GM18499 (cell line): ENCODE measurements at regions not wholly inside any gene's neighbourhood (a gene's known extent, or its start where the extent isn't known, plus 50 kb on each side); places are given as distances from the start of the nearest gene placed in this dataset.
"Not testable (repeated sequence)": the region's sequence is repeated elsewhere in the genome, so short reads cannot be mapped to it uniquely, and the experiment has no call there.

Experiments used
- ATAC-seq: cut with Tn5 transposase; IDR thresholded peaks from one replicate; pipeline ENCODE4 v1.9.1; 2021; ENCODE audit warnings: moderate number of reproducible peaks; ENCODE audit not compliant: insufficient read depth, unreplicated experiment

DNA sequence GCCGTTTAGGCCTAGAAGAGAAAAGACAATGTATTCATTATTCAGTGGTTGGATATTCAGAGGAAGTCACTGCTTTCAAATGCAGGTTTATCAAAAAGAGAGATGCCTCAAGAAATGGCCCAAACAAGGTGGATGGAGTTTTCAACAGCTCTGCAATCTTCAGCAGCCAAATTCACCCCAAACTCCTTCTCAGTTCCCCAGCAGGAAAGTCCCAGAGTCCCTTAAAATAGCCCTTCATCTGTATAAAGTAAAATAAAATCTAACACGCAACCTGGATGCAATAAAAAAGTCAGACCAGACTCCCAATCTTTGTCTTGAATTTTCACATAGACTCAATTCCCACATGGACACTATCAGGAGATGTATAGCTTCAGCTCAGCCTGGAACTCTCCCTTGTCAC, 101.6 kb upstream of the SPATA12 start:
- no peak for ATAC-seq

DNA sequence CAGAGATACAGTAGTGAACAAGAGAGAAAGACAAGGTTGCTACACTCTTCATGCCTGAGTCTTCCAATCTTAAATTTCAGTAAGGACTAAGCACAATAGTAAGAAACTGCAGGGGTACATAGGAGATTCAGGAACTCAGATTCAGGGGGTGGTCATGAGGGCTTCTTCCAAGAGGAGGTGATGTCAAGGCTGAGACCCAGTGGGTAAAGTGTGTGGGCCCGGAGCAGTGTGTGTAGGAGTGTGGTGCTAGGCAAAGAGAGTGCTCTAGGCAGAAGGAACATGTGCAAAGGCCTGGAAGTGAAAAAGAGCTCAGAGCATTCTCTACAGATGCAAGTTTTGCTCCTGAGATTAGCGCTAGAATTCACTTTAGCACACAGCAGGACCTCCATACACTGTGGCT, 102.9 kb upstream of the SPATA12 start:
- ATAC-seq: no peak

DNA sequence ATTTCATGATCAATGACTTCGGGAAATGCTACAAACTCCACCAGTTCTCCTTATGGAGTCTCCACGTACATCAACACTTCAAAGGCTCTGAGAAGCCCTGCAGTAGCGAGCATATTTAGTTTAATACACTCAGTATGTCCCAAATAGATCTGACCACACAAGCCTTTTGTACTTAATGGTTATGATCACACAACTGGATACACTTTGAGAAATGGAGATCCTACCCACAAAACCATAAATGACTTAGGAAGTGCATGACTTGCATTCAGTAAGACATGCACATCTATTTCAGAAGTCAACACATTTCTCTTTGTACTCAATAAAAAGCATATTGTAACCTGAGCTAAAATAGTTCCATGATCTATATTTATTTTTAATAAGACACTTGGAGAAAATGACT, 103.6 kb upstream of the SPATA12 start:
- no peak for ATAC-seq

DNA sequence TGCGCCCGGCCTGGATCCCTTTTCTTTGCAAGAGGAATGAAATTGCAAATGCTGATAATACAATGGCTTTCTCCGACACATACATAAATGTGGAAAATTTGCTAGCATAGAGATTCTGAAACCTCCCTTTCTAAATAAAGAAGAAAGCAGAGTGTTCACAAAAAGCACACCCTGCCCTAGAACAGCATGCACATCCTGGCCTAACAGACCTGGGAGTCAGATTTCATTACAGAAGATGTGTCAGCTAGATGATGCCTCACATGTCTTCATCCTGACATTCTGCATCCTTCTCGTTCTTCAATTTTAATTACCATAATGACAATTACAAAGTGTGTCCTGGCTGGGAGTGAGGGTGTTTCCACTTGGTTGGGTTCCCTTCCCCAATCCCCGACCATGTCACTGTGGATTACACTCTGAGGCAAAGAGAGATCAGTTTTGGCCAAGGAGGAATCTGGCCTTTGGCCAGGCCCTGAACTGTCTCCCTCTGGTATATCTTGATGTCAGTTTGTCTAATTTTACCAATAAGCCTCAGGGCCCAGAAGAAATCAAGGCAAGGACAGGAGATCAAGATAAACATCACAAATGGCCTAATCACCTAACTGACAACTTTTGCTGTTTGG, 104.9 kb upstream of the SPATA12 start:
- no peak for ATAC-seq

DNA sequence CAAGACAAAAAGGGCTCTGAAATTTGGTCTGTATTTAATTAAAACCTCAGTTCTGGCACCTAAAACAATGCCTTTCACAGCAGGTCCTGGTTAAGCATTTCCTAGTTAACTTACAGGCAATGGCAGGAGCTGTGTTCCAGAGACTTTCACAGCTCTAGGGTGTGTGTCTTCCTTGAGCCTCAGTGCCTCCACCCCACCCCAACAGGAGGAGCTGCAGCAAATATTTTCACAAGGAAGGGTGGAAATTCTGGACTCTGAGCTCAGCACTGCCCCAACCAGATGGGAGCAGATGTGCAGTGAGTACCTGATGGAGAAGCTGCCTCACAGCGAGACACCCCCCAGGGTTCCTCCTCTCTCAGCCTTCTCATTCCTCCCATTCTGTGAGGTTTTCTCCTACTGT, 106.3 kb upstream of the SPATA12 start:
- no peak for ATAC-seq

DNA sequence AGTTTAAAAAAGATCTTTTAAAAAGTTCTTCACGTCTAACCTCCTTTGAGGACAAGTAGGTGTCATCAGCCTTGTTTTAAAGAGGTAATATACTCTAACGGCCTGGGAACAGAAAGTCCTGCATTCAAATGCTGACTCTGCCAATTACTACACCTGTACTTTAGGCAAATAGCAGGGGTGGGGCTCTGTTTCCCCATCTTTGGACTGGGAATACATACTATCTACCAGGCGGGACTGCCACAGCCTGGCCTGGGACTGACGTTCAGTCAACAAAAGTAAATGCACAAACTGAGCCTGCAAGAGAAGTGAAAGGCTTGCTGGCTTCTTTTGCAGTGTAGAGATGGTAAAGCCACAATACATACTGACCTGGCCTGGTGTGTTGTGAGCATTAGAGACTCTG, 107.6 kb upstream of the SPATA12 start:
- ATAC-seq: no peak

DNA sequence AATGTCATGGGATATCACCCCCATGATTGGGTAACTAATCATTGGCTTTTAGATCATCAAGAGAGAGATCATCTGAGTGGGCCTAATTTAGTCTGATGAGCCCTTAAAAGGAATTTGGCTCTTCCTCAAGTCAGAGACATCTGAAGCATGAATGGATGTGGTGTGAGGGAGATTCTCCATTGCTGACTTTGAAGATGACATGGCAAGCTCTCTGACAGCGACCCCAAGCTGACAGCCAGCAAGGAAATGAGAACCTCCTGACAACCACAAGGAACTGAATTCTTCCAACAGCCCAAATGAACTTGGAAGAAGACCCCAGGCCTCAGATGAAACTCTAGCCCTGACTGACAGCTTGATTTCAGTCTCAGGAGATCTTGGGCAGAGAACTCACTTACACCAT, 108.4 kb upstream of the SPATA12 start:
- no peak for ATAC-seq

DNA sequence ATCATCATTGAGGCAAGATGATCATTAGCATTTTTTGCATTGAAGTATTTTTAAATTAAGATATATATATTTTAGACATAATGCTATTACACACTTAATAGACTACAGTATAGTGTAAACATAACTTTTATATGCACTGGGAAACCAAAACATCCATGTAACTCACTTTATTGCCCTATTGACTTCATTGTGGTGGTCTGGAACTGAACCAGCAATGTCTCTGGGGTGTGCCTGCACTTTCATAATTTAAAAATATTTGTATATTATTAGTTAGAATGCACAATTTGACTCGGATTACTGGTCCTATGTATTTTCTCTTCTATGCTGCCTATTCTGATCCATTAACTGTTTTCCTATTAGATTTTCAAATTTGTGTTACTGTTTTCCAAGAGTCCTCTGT, 109.1 kb upstream of the SPATA12 start:
- ATAC-seq: no peak

DNA sequence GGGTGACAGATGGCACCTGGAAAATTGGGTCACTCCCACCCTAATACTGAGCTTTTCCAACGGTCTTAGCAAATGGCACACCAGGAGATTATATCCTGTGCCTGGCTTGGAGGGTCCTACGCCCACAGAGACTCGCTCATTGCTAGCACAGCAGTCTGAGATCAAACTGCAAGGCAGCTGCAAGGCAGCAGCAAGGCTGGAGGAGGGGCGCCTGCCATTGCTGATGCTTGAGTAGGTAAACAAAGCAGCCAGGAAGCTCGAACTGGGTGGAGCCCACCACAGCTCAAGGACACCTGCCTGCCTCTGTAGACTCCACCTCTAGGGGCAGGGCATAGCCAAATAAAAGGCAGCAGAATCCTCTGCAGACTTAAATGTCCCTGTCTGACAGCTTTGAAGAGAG, 115.1 kb upstream of the SPATA12 start:
- ATAC-seq: not testable (repeated sequence)

DNA sequence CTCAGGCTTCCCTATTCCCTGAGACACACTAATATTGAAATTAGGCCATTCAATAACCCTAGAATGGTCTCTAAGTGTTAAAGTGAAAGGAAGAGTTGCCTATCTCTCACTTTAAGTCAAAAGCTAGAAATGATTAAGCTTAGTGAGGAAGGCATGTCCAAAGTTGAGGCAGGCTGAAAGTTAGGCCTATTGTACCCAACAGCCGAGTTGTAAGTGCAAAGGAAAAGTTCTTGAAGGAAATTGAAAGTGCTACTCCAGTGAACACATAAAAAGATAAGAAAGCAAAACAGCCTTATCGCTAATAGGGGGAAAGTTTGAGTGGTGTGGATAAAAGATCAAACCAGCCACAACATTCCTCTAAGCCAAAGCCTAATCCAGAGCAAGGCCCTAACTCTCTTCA, 117.9 kb upstream of the SPATA12 start:
- no peak for ATAC-seq

DNA sequence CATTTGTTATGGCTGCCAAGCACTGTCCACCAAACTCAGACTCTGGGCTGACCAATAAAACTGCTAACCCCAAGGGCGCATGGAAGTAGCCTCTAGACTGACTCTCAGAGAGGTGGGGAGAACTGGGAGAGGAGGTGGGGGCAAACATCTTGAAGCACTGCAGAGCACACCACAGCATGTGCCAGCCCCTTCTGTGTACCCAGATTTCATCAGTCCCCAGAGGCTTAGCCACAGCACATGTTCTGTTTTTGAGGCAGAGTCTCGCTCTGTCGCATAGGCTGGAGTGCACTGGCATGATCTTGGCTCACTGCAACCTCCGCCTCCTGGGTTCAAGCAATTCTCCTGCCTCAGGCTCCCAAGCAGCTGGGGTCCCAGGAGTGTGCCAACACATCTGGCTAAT, 119.5 kb upstream of the SPATA12 start:
- no peak for ATAC-seq

DNA sequence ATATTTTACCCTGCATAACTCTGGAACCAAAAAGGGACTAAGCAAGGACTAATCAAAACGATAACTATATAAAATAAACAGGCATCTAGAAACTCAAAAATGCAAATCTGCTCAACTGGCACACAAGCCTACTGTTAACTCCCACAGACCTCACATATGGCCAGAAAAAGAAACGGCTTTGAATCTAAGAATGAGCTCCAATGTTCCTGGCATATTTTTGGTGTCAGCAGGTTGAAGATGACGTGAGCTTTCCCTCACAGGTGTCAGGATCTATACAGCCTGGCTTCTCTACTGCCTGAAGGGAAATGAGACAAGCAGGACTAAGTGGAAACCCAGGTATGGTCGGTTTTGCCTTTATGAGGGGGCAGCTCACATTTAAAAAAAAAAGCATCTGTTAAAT, 120.1 kb upstream of the SPATA12 start:
- no peak for ATAC-seq

DNA sequence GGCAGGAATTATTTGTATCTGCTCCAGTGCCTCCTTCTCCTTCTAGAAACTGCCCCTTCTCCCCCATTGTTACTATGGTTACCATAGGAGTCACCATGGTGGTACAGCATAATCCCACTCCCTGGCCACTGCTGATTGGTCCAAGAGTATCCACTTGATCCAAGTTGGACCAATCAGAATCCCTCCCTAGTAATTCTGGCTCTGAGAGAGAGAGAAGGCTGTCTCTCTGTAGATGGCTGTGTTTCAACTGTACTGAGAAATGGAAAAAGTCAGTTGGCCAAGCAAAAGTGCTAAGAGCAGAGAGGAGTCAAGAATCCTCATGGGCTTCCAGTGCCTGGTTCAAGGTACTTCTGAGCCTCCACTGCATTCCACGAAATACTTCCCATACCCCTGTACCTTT, 120.6 kb upstream of the SPATA12 start:
- ATAC-seq: no peak

DNA sequence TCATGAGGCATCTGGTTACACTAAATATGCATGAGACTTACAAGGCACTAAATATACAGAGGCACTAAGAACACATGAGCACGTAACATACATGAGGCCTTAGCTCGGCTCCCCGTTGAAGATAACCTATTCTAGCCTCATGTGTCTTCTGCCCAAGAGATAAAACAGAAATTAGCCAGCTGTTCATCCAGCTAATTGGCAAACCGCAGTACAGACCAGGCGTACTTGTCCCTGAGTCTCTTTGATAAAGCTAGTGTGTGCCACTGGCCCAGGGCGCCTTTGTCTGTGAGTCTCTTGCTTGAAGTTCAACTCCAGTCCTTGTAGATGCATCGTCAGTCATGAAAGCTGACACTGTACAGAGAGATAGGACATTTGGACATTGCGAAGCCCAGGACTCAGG, 121.9 kb upstream of the SPATA12 start:
- ATAC-seq: no peak

DNA sequence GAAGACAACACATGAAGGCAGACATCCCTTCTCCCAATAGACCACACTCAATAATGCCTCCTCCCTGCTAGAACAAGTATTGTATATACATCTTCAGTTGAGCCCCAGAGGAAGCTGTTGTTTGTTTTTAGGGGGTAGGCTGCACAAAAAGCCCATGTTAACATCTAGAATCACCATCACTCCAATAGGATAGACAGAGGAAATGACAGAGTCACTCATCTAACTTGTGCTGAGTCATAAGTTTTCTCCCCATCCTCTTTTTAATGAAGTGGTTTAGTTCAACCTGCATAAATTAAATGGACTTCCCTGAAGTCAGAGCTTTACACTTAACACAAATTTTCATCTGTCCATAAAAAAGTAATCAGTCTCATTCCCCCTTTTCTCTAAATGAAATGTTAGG, 122.9 kb upstream of the SPATA12 start:
- ATAC-seq: no peak

DNA sequence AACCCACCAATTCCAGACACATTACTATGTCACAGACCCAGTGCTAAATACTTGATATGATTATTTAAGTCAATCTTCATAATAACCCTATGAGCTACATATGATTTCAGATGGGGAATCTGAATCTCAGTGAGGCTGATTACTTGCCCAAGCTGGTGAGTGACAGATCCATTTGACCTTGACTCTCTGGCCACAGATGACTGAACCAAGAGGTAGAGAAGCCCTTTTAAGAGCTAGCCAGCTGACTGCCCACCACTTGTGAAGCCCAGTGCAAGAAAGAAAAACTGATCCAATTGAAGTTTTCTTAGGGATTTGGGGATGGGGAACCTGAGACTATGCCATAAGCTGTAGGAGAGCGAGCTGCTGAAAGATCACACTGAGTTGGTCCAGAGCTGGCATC, 124.7 kb upstream of the SPATA12 start:
- ATAC-seq: no peak

DNA sequence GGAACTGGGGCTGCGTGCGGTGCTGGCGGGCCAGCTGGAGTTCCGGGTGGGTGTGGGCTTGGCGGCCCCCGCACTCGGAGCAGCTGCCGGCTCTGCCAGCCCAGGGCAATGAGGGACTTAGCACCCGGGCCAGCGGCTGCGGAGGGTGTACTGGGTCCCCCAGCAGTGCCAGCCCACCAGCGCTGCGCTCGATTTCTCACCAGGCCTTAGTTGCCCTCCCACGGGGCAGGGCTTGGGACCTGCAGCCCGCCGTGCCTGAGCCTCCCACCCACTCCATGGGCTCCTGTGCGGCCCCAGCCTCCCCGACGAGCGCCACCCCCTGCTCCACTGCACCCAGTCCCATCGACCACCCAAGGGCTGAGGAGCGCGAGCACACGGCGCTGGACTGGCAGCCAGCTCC, 126.0 kb upstream of the SPATA12 start:
- not testable (repeated sequence) for ATAC-seq

DNA sequence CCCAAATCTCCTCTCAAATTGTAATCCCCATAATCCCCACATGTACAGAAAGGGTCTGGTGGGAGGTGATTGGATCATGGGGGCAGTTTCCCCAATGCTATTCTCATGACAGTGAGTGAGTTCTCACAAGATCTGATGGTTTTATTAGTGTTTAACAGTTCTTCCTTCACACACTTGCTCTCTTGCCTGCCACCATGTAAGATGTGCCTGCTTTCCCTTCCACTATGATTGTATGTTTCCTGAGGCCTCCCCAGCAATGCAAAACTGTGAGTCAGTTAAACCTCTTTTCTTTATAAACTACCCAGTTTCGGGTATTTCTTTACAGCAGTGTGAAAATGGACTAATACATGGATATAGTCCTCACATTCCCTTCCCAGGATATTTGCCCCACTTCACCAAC, 126.7 kb upstream of the SPATA12 start:
- no peak for ATAC-seq

DNA sequence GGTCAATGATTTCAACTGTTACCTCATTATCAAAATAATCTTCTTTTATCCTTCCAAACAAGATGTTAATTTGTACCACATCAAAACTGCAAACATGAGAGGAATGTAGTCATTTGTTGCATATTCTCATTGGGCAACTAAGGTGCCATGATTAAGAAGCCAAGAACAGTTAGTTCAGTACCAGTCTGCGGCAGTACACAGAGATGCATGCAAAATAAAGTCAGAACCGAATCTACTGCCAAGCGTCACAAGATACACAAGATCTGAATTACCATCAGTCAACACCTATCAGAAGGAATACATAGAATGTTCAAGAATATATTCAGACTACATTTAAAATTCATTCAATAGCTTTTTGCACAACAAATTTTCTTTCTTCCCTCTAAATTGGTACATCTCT, 127.6 kb upstream of the SPATA12 start:
- no peak for ATAC-seq

DNA sequence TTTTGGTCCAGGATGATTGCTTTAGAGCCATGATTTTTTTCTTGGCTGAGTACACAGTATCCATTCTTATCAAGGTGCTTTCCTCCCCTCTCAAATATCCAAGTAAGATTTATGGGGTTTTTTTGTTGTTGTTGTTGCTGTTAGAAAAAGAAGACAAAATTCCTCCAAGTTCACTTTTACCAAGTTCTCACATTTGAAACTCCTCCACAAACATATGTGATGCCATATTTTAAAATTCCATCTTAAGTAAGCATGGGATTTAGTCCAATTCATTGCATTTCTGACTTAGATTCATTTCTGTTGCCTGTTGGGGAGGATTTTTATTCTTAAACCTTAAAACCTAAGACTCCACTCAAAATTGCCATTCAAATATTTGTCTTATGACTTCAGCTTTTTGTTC, 128.6 kb upstream of the SPATA12 start:
- ATAC-seq: no peak

DNA sequence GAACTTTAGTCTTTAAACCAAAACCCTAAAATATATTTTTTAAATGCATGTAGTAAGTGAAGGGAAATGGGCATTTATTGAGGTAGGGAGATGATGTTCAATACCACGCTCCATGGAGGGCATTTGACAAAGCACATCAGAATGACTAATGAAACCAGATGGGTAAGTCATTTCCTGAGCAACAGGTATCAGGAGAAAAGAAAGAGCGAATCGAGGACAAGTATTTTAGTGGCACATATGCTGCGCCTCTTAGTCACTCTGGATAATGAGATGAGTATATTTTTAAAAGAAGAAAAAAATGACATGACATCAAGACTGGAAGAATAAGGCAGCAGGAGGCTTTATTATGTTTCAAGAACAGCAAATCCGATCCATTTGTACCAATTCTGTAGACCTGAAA, 129.0 kb upstream of the ARHGEF3 start:
- ATAC-seq: no peak

DNA sequence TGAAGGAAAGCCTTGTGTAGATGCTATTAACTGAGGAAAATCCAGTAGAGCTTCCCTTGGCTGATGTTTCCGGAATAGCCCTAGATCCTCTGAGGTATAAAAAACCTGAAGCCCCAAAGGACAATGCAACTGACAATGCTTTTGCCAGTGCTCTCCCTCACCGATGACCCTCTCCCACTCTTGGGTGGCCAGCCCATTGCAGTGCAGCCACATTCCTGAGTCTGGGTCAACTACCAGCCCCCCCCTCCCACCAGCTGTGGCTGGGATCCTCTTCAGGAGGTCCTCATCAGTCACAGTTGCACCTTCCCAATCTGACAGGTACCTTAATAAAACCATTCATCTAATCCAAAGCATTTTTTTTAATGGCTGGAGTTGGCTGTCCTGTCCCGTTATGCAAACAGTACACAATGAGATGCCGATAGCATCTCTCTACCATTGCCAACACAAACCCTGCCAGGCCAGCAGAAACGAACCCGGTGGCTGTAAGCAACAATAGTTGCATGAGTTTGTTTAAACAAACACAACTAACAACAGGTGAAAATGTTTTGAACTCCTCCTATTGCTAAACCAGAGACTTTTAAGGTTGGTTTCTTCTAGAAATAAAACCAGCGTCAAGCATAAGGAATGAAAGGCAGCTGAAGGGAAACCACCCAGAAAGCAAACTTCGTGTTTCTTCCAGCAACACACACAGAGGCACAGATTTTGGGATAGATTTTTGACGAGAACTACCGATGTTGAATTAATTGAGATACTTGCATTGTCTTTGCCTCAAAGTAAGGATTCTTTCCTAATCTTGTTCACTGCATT, 128.3 kb upstream of the ARHGEF3 start:
- no peak for ATAC-seq
